Calu3 (cell line): ENCODE measurements at regions not wholly inside any gene's neighbourhood (a gene's known extent, or its start where the extent isn't known, plus 50 kb on each side); places are given as distances from the start of the nearest gene placed in this dataset.

Source experiments
- BruUV-seq: library from RNA; stranded (reverse); fragments of 400-500 nt; replicated peaks from 2 replicates; lab custom pipeline; 2021; lab: Mats Ljungman, UMichigan
- CTCF ChIA-PET: fragments of 300-600 bp; sonication (Branson Sonifier 250); formaldehyde crosslinking; loops from one replicate; lab custom pipeline; 2022; ENCODE audit warnings: antibody characterized with exemption; lab: Charles Lee
- DNase-seq: peaks from one replicate; pipeline ENCODE4 v3.0.0; 2022
- H3K27ac Mint-ChIP-seq: one replicate; pipeline ENCODE4 v1.8.0; 2022; ENCODE audit warnings: mixed read lengths; ENCODE audit not compliant: unreplicated experiment
- H3K27me3 Mint-ChIP-seq: one replicate; pipeline ENCODE4 v1.8.0; 2022; ENCODE audit warnings: mixed read lengths; ENCODE audit not compliant: unreplicated experiment
- H3K36me3 Mint-ChIP-seq: one replicate; pipeline ENCODE4 v1.8.0; 2022; ENCODE audit warnings: mild to moderate bottlenecking, moderate library complexity, mixed read lengths; ENCODE audit not compliant: insufficient read depth, unreplicated experiment
- H3K4me1 Mint-ChIP-seq: one replicate; pipeline ENCODE4 v1.8.0; 2022; ENCODE audit warnings: mild to moderate bottlenecking, low read depth, mixed read lengths; ENCODE audit not compliant: unreplicated experiment
- H3K4me3 Mint-ChIP-seq: one replicate; pipeline ENCODE4 v1.8.0; 2022; ENCODE audit warnings: mild to moderate bottlenecking, low read depth, moderate library complexity, mixed read lengths; ENCODE audit not compliant: unreplicated experiment
- H3K9me3 Mint-ChIP-seq: one replicate; pipeline ENCODE4 v1.8.0; 2022; ENCODE audit warnings: low read depth, mixed read lengths; ENCODE audit not compliant: unreplicated experiment
- CTCF ChIP-seq: fragments of 200-600 bp; IDR thresholded peaks from one replicate; pipeline ENCODE4 v1.8.0; 2022; ENCODE audit warnings: antibody characterized with exemption; ENCODE audit not compliant: unreplicated experiment
- intact Hi-C: fragments of 100-400 bp; cut with micrococcal nuclease; formaldehyde crosslinking; loops from one replicate; pipeline ENCODE4 v1.10.0; 2022; ENCODE audit not compliant: unreplicated experiment

- Mint-ChIP-seq H3K27me3 (no peaks in the 10 kb centered on the region), H3K4me1 (peaks cover 13% of the 10 kb centered on the region), H3K4me3 (no peak overlapping the region), H3K36me3 (no peaks in the 10 kb centered on the region), H3K9me3 (no peaks in the 10 kb centered on the region), H3K27ac (no peak overlapping the region)
- no peak for DNase-seq
- intact Hi-C loops, result no loop called here
- BruUV-seq, result no TSS peak
- no peak for TF ChIP-seq CTCF
- CTCF ChIA-PET, result no interaction called here
Measured at GRCh38 chr6:85116475-85116874, 333.4 kb upstream of the NT5E start.

- Mint-ChIP-seq H3K27me3 (no peaks in the 10 kb centered on the region), H3K27ac (no peak overlapping the region), H3K36me3 (no peaks in the 10 kb centered on the region), H3K9me3 (no peaks in the 10 kb centered on the region), H3K4me1 (peaks cover 13% of the 10 kb centered on the region), H3K4me3 (no peak overlapping the region)
- CTCF ChIA-PET, result no interaction called here
- no peak for TF ChIP-seq CTCF
- intact Hi-C loops, result no loop called here
- no peak for DNase-seq
- no TSS peak for BruUV-seq
Measured at GRCh38 chr6:85115876-85116275, 334.0 kb upstream of the NT5E start.

- CTCF ChIA-PET, result no interaction called here
- no peaks in the 10 kb centered on the region for H3K9me3 Mint-ChIP-seq
- H3K27ac Mint-ChIP-seq, result no peak overlapping the region
- intact Hi-C loops, result no loop called here
- TF ChIP-seq CTCF, result no peak
- H3K27me3 Mint-ChIP-seq, result no peaks in the 10 kb centered on the region
- no peaks in the 10 kb centered on the region for H3K36me3 Mint-ChIP-seq
- peaks cover 13% of the 10 kb centered on the region for H3K4me1 Mint-ChIP-seq
- H3K4me3 Mint-ChIP-seq, result no peak overlapping the region
- DNase-seq, result no peak
- no TSS peak for BruUV-seq
Measured at GRCh38 chr6:85115376-85115775, 334.5 kb upstream of the NT5E start.

GRCh38 chr6:85114581-85114935, 335.3 kb upstream of the NT5E start:
- no peaks in the 10 kb centered on the region for H3K27me3 Mint-ChIP-seq

More at GRCh38 chr6:85114581-85114935, 335.3 kb upstream of the NT5E start:
- TF ChIP-seq CTCF, result no peak
- no peaks in the 10 kb centered on the region for H3K9me3 Mint-ChIP-seq
- CTCF ChIA-PET, result interaction anchor here (0.7 kb wide), 1 partner anchor 460 kb away, joined by 3 read pairs; no protein-coding TSS in a partner anchor
- no peak overlapping the region for H3K27ac Mint-ChIP-seq
- peaks cover 10% of the 10 kb centered on the region for H3K4me1 Mint-ChIP-seq
- DNase-seq, result no peak
- no peaks in the 10 kb centered on the region for H3K36me3 Mint-ChIP-seq
- intact Hi-C loops, result no loop called here
- BruUV-seq, result no TSS peak
- no peak overlapping the region for H3K4me3 Mint-ChIP-seq
